ENCODE measurements at regions not wholly inside any gene's neighbourhood (a gene's known extent, or its start where the extent isn't known, plus 50 kb on each side); places are given as distances from the start of the nearest gene placed in this dataset.

DNA sequence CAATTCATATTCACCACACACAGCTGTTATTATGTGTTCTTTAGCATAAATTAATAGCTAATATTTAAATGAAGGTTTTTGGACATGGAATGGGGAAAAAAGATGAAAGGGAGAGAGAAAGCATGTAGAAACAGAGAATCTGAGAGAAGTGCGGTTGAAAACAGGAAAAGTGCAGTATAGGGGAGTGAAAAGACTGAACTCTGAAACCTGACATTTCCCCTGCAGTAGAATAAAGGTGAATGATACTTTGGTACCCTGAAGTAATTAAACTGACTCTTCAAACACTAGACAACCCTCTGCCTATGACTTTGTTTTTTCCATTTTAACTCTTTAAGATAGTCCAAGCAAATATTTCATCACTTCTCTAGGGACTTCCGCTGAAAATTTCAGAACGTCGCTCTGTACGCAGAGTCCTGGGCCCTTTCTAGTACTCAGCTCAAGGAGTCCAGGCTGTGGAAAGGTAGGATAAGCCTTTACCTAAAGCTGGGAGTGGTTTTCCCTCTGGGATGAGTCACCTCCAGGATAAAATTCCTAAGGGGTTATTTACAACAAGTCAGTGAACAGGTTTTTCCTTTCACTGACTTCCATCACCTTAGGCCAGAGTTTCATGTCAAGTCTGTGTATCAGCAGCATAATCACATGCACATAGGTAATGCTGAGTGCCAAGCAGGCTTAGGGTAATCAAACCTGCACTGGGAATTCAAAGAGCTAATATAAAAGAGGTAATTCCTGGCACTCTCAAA lies 614.5 kb downstream of the PKHD1 start:
- no peak overlapping the region for H3K27ac Mint-ChIP-seq (ENCODE audit: unreplicated experiment)
- DNase-seq = no peak
- no peak overlapping the region for H3K4me3 Mint-ChIP-seq (ENCODE audit: unreplicated experiment)
- no peaks in the 10 kb centered on the region for H3K9me3 Mint-ChIP-seq (ENCODE audit: unreplicated experiment)
- no peaks in the 10 kb centered on the region for H3K27me3 Mint-ChIP-seq (ENCODE audit: unreplicated experiment)
- H3K36me3 Mint-ChIP-seq (ENCODE audit: unreplicated experiment) = no peaks in the 10 kb centered on the region
- no peak for TF ChIP-seq CTCF (IDR thresholded peaks at IDR 0.05; ENCODE audit: partially characterized antibody, unreplicated experiment)
- H3K4me1 Mint-ChIP-seq (ENCODE audit: low read depth, unreplicated experiment) = peaks cover 2% of the 10 kb centered on the region

- TF ChIP-seq CTCF (IDR thresholded peaks at IDR 0.05; ENCODE audit: partially characterized antibody, unreplicated experiment) = no peak
- no peak for DNase-seq
- H3K27ac Mint-ChIP-seq (ENCODE audit: unreplicated experiment) = no peak overlapping the region
Observed at GRCh38 chr6:51474022-51474975, 613.1 kb downstream of the PKHD1 start.

DNA sequence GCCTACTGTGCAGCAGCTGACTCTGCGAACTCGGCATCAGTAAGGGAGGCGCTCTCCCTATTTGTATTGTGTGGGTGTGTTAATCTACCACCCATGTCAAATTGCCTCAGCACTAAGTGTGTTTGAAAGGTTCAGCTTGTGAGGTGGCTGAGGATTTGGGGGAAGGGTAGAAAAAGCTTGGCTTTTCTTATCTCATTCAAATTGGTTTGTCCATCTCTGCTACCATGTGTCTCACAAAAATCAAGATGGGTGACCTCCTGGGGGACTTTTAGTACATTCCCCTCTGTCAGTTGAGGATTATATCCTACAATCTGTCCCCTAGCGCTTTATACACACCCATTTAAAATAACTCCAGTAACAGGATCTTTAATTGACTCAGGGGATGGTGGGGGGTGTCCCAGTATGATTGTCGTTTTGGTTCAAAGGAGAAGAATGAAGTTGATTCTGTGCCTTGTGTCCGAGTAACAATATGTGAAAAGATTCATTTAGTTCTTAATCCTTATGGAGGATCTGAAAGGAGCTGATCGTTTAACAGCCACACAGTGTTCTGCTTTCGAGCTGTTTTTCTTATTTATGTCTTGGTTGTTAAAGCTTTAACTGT lies 609.6 kb downstream of the PKHD1 start:
- Mint-ChIP-seq H3K9me3 (ENCODE audit: unreplicated experiment) (no peaks in the 10 kb centered on the region), H3K27me3 (ENCODE audit: unreplicated experiment) (no peaks in the 10 kb centered on the region), H3K36me3 (ENCODE audit: unreplicated experiment) (no peaks in the 10 kb centered on the region), H3K4me1 (ENCODE audit: low read depth, unreplicated experiment) (peaks cover 7% of the 10 kb centered on the region), H3K4me3 (ENCODE audit: unreplicated experiment) (no peak overlapping the region), H3K27ac (ENCODE audit: unreplicated experiment) (no peak overlapping the region)
- no peak for DNase-seq
- TF ChIP-seq CTCF (IDR thresholded peaks at IDR 0.05; ENCODE audit: partially characterized antibody, unreplicated experiment) = no peak

More at GRCh38 chr6:51474022-51474975, 613.1 kb downstream of the PKHD1 start:
- Mint-ChIP-seq H3K36me3 (ENCODE audit: unreplicated experiment) (no peaks in the 10 kb centered on the region), H3K4me1 (ENCODE audit: low read depth, unreplicated experiment) (peaks cover 7% of the 10 kb centered on the region), H3K27me3 (ENCODE audit: unreplicated experiment) (no peaks in the 10 kb centered on the region), H3K4me3 (ENCODE audit: unreplicated experiment) (no peak overlapping the region), H3K9me3 (ENCODE audit: unreplicated experiment) (no peaks in the 10 kb centered on the region)

- H3K4me1 Mint-ChIP-seq (ENCODE audit: low read depth, unreplicated experiment) = peaks cover 7% of the 10 kb centered on the region
- no peaks in the 10 kb centered on the region for H3K9me3 Mint-ChIP-seq (ENCODE audit: unreplicated experiment)
- no peak overlapping the region for H3K27ac Mint-ChIP-seq (ENCODE audit: unreplicated experiment)
- no peak for TF ChIP-seq CTCF (IDR thresholded peaks at IDR 0.05; ENCODE audit: partially characterized antibody, unreplicated experiment)
- no peaks in the 10 kb centered on the region for H3K36me3 Mint-ChIP-seq (ENCODE audit: unreplicated experiment)
- no peaks in the 10 kb centered on the region for H3K27me3 Mint-ChIP-seq (ENCODE audit: unreplicated experiment)
- no peak overlapping the region for H3K4me3 Mint-ChIP-seq (ENCODE audit: unreplicated experiment)
- DNase-seq = no peak
Observed at GRCh38 chr6:51479296-51479695, 608.1 kb downstream of the PKHD1 start.

Data from glutamatergic neuron (in vitro differentiated cells).